Adipocyte (in vitro differentiated cells): ENCODE measurements at regions not wholly inside any gene's neighbourhood (a gene's known extent, or its start where the extent isn't known, plus 50 kb on each side); places are given as distances from the start of the nearest gene placed in this dataset.

Experiments
- DNase-seq: peaks from one replicate; pipeline ENCODE4 v3.0.0-alpha.2; 2015; ENCODE audit warnings: low read depth
- H3K27me3 ChIP-seq: replicated peaks from 2 replicates; pipeline ENCODE4 v1.7.0; 2013; ENCODE audit warnings: mild to moderate bottlenecking, low read length, moderate library complexity; ENCODE audit not compliant: control insufficient read depth, insufficient read depth
- H3K36me3 ChIP-seq: 2 replicates; pipeline ENCODE4 v1.7.0; 2013; ENCODE audit warnings: low read length, mild to moderate bottlenecking, moderate library complexity; ENCODE audit not compliant: control insufficient read depth, insufficient read depth, severe bottlenecking
- H3K4me1 ChIP-seq: 2 replicates; pipeline ENCODE4 v1.7.0; 2013; ENCODE audit warnings: mild to moderate bottlenecking, low read length, moderate library complexity; ENCODE audit not compliant: control insufficient read depth, insufficient read depth
- H3K4me3 ChIP-seq: 2 replicates; pipeline ENCODE4 v1.7.0; 2013; ENCODE audit warnings: mild to moderate bottlenecking, low read length, moderate library complexity
- H3K9ac ChIP-seq: 2 replicates; pipeline ENCODE4 v1.7.0; 2013; ENCODE audit warnings: mild to moderate bottlenecking, low read length, moderate library complexity
- H3K9me3 ChIP-seq: 2 replicates; pipeline ENCODE4 v1.7.0; 2013; ENCODE audit warnings: mild to moderate bottlenecking, low read length, moderate library complexity; ENCODE audit not compliant: control insufficient read depth

- no peak for DNase-seq
- H3K9me3 ChIP-seq = no peaks in the 10 kb centered on the region
- no peak overlapping the region for H3K9ac ChIP-seq
- H3K4me3 ChIP-seq = no peak overlapping the region
- no peaks in the 10 kb centered on the region for H3K36me3 ChIP-seq
- H3K4me1 ChIP-seq = no peaks in the 10 kb centered on the region
- no peaks in the 10 kb centered on the region for H3K27me3 ChIP-seq
Observed at GRCh38 chr10:33579996-33580395, 245.5 kb upstream of the NRP1 start.

DNA sequence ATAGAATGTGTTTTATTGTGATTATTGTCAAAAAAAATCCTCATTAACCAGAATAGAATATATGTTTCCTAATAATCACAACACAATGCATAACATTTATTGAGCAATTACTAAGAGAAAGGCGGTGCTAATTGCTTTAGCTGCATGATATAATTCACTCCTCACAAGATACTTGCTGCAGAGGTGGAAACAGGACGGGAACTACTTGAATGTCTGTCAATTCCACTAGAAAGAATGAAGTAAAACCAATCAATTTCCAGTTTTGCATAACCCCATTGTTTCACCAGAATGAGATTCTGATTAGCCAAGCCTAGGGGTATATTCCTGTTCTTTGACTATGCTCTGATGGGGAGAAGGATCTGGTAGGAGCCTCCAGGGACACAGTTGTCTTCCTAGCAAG is 239.1 kb upstream of the NRP1 start:
- H3K4me3 ChIP-seq = no peak overlapping the region
- H3K4me1 ChIP-seq = no peaks in the 10 kb centered on the region
- H3K36me3 ChIP-seq = no peaks in the 10 kb centered on the region
- H3K9me3 ChIP-seq = no peaks in the 10 kb centered on the region
- no peaks in the 10 kb centered on the region for H3K27me3 ChIP-seq
- no peak overlapping the region for H3K9ac ChIP-seq
- DNase-seq = no peak

DNA sequence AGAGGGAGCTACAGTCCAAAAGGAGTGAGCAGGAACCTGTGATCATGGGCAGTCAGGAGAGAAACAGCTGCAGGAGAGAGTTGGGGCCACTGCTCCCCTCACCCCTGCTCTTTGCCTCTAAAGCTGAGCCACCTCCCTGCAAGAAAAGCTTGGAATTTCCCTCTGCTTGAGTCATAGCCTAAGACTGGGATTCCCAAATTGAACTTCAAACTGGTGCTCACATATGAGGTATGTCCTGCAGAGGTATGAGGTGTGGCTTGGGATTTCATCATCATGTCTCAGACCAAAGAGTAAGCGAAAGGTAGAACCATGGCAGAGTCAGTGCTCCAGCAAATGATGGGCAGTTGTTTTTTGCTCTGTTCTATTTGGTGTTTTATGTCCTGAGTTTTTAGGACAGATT is 237.1 kb upstream of the NRP1 start:
- Histone ChIP-seq H3K9ac (no peak overlapping the region), H3K4me3 (no peak overlapping the region), H3K4me1 (no peaks in the 10 kb centered on the region), H3K9me3 (no peaks in the 10 kb centered on the region), H3K27me3 (no peaks in the 10 kb centered on the region), H3K36me3 (no peaks in the 10 kb centered on the region)
- DNase-seq = peak; percentile 4

DNA sequence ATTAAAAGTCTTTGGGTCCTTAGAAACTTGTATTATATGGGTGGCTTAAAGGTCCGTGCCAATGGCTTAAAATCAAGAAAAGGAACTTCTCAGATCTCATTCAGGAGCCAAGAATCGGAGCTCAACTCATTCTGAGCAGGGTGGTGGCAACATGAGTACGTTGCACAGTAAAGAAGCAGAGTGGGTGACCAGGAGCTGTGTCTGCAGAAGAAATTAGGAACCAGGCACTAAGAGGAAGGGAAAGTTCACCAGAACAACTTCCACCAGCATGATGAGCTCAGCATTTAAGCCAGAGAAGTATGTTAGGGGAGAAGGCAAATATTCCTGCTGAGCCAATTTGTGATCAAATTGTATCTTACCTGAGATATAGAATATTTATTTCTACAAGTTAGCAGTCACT is 236.0 kb upstream of the NRP1 start:
- Histone ChIP-seq H3K27me3 (no peaks in the 10 kb centered on the region), H3K4me1 (no peaks in the 10 kb centered on the region), H3K9me3 (no peaks in the 10 kb centered on the region), H3K36me3 (no peaks in the 10 kb centered on the region), H3K4me3 (no peak overlapping the region), H3K9ac (no peak overlapping the region)
- no peak for DNase-seq

DNA sequence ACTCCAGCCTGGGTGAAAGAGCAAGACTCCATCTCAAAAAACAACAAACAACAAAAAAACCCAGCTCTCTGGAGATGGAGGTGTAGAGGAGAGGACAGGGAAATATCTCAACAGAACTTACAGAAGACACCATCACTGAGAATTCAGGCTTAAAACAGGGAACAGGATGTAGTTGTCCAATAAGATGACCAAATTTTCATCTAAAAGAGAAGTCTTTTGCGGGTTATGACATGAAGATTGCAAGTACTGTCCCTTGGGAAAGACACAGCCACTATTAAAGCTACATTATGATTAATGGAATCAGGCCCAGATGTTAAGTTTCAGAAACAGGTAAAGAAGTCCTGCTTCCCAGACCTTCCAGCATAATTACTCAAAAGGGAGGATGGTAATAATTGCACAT is 235.2 kb upstream of the NRP1 start:
- H3K27me3 ChIP-seq = no peaks in the 10 kb centered on the region
- H3K4me1 ChIP-seq = no peaks in the 10 kb centered on the region
- H3K9me3 ChIP-seq = no peaks in the 10 kb centered on the region
- no peak for DNase-seq
- no peak overlapping the region for H3K4me3 ChIP-seq
- H3K36me3 ChIP-seq = no peaks in the 10 kb centered on the region
- no peak overlapping the region for H3K9ac ChIP-seq

- Histone ChIP-seq H3K4me3 (no peak overlapping the region), H3K4me1 (no peaks in the 10 kb centered on the region), H3K9ac (no peak overlapping the region), H3K36me3 (no peaks in the 10 kb centered on the region), H3K27me3 (no peaks in the 10 kb centered on the region), H3K9me3 (no peaks in the 10 kb centered on the region)
- DNase-seq = no peak
Observed at GRCh38 chr10:33566426-33566825, 232.0 kb upstream of the NRP1 start.

DNA sequence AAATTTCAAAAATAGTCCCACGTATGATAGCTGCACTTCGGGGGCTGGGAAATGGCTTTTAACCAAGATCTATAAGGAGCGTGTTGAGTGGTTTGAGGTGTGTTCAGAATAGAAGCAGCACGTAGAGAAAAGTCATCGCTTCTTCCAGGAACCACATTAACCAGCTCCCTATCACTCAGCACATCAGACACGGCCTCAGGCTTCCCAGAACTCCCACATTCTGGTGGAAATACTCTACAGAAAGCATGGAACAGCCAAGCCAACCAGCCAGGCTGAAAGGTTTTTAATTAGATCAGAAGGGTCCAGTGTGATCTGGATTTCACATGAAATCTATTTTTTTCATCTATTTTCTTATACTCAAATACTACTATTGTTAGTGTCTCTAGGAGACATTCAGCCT is 231.5 kb upstream of the NRP1 start:
- H3K36me3 ChIP-seq = no peaks in the 10 kb centered on the region
- DNase-seq = no peak
- no peaks in the 10 kb centered on the region for H3K4me1 ChIP-seq
- no peak overlapping the region for H3K4me3 ChIP-seq
- H3K9me3 ChIP-seq = no peaks in the 10 kb centered on the region
- H3K27me3 ChIP-seq = no peaks in the 10 kb centered on the region
- no peak overlapping the region for H3K9ac ChIP-seq

GRCh38 chr10:33565231-33565630 is 230.8 kb upstream of the NRP1 start:
- H3K36me3 ChIP-seq = no peaks in the 10 kb centered on the region
- no peak for DNase-seq
- H3K4me3 ChIP-seq = no peak overlapping the region
- H3K4me1 ChIP-seq = no peaks in the 10 kb centered on the region
- H3K9ac ChIP-seq = no peak overlapping the region
- no peaks in the 10 kb centered on the region for H3K9me3 ChIP-seq
- no peaks in the 10 kb centered on the region for H3K27me3 ChIP-seq

DNA sequence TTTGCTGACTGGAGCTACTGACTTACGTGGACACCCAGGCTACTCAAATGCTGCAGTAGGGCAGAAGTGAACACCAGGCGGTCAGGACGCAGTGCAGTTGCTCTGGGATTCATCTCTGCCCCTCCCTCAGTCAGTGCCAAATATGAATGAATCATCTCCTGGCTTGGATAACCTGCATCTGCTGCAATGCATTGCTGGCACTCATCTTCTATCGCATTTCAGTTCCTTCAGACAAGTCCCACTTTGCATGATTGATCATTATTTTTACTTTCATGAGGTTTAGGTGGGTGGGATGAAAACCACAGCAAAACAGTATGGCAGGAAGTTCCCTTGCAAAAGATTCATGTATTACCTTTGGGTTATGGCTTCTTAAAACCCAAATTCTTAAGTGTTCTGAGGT is 224.6 kb upstream of the NRP1 start:
- H3K4me3 ChIP-seq = no peak overlapping the region
- DNase-seq = peak; percentile 75
- H3K9ac ChIP-seq = no peak overlapping the region
- H3K4me1 ChIP-seq = peaks cover 11% of the 10 kb centered on the region
- no peaks in the 10 kb centered on the region for H3K27me3 ChIP-seq
- no peaks in the 10 kb centered on the region for H3K9me3 ChIP-seq
- no peaks in the 10 kb centered on the region for H3K36me3 ChIP-seq

- Histone ChIP-seq H3K4me3 (no peak overlapping the region), H3K36me3 (no peaks in the 10 kb centered on the region), H3K27me3 (no peaks in the 10 kb centered on the region), H3K9ac (no peak overlapping the region), H3K9me3 (no peaks in the 10 kb centered on the region), H3K4me1 (peaks cover 11% of the 10 kb centered on the region)
- DNase-seq = no peak
Observed at GRCh38 chr10:33557313-33557712, 222.8 kb upstream of the NRP1 start.

- H3K9ac ChIP-seq = no peak overlapping the region
- H3K27me3 ChIP-seq = no peaks in the 10 kb centered on the region
- no peak overlapping the region for H3K4me3 ChIP-seq
- H3K9me3 ChIP-seq = no peaks in the 10 kb centered on the region
- H3K36me3 ChIP-seq = no peaks in the 10 kb centered on the region
- H3K4me1 ChIP-seq = peaks cover 11% of the 10 kb centered on the region
- no peak for DNase-seq
Observed at GRCh38 chr10:33556620-33557019, 222.2 kb upstream of the NRP1 start.

DNA sequence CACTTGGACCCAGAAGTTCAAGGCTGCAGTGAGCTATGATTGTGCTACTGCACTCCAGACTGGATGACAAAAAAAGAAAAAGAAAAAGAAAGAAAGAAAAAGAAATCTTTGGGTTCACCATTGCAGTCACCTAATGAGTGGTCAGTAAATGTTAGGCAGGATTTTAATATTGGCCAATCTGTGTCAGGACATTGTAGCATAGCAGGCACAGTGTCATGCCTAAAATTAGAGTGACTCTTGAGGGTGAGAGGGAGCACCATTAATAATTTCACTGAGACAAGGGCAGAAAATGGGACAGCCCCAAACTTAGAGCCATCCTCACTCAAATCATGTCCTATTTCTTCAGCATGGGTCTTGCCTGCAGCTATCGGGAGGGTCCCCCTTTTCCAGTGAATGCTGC is 221.6 kb upstream of the NRP1 start:
- H3K4me1 ChIP-seq = peaks cover 11% of the 10 kb centered on the region
- no peak for DNase-seq

More for the DNA sequence above, 221.6 kb upstream of the NRP1 start:
- Histone ChIP-seq H3K4me3 (no peak overlapping the region), H3K36me3 (no peaks in the 10 kb centered on the region), H3K27me3 (no peaks in the 10 kb centered on the region), H3K9me3 (no peaks in the 10 kb centered on the region), H3K9ac (no peak overlapping the region)
